Hypothalamus (tissue), 51 donors: ENCODE measurements at regions not wholly inside any gene's neighbourhood (a gene's known extent, or its start where the extent isn't known, plus 50 kb on each side); places are given as distances from the start of the nearest gene placed in this dataset.
"Not testable (repeated sequence)": the region's sequence is repeated elsewhere in the genome, so short reads cannot be mapped to it uniquely, and the experiment has no call there.

Source experiments
- DNase-seq, 51 donors: peaks; one replicate each; lab custom pipeline; 2025; lab: John Stamatoyannopoulos, UW

DNA sequence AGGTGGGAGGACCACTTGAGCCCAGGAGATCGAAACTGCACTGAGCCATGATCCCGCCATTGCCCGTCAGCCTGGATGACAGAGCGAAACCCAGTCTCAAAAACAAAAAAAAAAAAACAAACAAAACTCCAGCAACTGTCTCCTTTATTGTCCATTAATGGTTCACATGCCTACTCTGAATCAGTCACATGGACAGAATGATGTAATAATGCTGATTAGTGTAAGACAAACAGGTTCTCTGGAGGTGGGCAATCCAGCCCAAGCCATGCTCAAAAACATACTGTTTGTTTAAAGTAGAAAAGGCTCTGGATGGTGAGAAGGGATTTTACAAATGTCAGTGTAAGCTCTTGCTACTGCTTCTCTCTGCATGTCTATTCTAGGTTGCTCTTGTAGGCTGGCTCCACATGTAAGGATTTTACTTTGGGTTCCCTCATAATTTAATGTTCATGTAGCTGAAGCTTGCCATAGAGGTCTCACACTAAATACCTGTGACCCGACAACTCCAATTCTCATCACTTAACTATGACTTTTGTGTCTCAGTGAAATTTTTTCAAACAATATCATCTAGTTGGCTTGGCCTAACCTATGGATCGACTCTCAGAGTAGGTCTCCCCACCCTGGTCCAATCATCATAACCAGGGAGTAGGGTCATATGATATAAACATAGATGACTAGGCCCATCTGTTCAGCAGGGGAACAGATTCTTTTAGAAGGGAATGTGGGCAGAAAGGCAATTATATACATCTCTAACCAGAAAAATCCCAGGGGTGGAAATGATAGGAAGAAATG is 83.9 kb upstream of the SLC39A10 start:
- DNase-seq: no peak

DNA sequence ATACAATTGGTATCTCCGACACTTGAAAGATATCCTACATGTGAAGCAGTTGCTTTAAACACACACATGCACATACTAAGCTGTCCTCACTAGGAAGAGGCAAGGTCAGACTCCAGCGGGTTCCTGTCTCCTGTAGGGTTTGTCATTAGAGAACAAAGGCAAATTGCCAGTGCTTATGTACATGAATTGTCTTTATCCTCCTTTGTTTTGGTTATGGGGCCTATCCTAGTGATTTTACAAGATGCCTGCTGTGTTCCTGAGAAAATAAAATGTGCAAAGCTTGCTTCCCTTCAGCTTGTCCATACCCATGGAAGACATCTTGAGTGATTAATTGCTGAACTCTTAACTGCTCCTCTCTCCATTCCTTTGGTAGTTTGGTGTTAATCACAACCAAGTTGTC is 86.7 kb upstream of the SLC39A10 start:
- peak in 1 of 51 donors; percentile 13 for DNase-seq

DNA sequence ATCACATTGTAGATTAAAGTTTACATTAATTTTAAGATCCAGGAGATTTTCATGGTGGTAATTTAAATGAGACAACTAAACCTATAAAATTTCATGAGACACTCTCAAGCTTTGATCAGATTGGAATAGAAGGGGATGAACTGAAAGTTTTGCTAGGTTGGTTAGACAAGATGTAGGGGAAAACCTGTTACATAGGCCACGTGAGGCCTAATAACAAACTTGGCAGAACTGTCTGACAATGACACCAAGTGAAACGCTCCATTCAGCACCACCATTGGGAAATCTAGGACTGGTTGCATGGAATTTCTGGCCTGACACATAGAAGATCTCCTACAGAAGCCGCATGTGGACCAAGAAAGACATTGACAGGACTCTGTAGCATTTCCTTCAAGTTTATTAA is 87.8 kb upstream of the SLC39A10 start:
- DNase-seq: no peak

DNA sequence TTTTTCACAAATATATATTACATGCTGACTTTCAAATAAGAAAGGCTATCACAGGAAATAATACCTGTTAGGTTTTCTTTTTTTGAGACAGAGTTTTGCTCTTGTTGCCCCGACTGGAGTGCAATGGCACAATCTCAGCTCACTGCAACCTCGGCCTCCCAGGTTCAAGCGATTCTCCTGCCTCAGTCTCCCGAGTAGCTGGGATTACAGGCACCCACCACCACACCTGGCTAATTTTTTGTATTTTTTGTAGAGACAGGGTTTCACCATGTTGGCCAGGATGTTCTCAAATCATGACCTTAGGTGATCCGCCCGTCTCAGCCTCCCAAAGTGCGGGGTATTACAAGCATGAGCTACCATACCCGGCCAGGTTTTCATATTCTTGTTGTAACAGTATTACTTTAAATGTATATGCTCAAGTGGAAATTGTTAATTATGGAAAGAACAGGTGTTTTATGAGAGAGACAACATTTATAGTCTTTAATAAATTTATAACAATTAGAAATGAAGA is 92.3 kb upstream of the SLC39A10 start:
- DNase-seq: not testable (repeated sequence)

DNA sequence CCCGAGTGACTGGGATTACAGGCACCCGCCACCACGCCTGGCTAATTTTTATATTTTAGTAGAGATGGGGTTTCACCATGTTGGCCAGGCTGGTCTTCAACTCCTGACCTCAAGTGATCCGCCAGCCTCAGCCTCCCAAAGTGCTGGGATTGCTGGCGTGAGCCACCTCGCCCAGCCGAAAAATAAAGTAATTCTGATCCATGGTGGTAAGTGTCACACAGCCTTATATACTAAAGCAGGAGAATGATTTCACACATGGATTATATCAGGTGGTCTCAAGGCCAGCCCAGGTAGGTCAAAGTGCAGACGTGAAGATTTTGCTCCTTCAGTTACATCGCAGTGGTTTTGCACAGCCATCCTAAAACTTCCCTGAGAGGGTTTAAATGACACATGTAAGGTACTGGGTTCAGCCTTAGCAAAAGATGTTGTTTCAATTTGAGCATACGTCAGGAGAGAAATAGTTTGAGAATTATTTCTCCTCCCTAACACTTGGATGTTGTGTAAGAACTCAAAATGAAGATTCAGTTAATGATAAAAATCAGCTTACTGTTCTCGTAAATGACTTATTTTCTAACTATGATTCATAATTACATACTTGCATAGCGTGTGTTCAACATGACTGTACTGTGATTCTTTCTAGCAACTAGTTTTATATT is 93.0 kb upstream of the SLC39A10 start:
- DNase-seq: no peak

DNA sequence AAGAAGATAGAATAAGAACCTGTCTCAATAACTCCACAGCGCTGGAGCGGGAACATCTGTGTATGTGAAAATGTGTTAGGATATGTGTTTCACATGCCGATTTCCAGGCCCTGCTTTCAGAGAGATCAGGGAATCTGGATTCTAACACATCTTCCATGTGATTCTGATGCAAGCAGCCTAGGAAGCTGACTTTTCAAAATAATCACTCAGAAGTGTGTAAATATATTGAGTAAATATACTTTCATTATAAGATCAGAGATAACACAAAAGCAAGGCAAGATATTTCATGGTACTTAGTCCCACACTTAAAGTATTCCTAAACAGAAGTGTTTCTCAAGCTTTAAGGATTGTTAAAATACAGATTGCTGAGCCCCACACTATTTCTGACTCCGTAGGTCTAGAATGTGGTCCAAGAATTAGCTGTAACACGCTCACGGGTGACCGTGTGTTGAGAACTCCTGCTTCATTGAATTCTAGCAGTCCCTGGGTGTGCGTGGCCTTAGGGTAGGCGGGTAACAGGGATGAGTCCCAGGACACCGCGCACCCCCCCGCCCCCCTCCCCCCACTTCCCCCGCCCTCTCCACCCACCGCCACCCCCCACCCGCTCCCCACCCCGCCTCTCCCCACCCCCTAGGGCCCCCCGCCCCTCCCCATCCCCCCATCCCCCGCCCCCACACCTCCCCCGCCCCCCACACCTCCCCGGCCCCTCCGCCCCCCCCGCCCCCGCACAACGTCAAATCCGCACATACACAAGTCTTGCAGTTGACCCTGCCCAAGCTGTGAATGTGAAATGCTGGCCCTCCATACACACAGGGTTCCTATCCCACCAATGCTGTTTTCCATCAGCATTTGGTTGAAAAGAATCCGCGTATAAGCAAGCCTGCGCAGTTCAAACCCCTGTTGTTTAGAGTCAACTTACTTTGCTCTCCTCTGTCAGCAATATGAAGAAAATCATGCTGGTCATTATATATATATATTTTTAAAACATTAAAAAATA is 94.2 kb upstream of the SLC39A10 start:
- DNase-seq: no peak

DNA sequence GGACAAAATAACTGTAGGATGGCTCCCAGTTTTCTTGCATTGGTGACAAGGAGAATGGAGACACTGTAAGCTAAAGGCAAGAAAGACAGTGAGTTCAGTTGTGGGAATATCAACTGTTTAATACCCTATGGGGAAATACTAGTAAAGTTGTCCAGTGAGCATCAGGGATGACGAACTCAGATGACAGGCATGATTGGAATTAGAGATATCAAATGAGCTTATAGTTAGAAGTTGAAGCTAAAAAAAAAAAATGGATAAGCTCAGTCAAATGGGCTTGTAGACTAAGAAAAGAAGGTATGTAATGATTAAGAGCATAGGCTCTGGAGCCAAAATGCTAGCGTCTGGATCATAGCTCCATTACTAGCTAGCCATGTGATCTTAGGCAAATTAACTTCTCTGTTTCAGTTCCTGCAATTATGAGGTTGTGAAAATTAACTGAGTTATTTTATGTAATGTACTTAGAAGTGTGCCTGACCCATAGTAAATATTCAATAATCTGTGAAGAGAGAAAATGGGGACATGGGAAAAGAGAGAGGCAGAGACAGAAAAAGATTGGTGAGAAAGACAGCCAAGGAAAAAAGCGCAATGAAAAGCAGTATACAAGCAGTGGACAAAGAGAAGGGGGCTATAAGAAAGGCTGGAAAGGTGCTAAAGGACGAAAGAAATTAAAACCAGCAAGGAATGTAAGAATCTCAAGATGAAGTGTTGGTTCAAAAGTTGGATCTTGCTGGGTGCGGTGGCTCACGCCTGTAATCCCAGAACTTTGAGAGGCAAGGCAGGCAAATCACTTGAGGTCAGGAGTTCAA is 95.7 kb upstream of the SLC39A10 start:
- no peak for DNase-seq

DNA sequence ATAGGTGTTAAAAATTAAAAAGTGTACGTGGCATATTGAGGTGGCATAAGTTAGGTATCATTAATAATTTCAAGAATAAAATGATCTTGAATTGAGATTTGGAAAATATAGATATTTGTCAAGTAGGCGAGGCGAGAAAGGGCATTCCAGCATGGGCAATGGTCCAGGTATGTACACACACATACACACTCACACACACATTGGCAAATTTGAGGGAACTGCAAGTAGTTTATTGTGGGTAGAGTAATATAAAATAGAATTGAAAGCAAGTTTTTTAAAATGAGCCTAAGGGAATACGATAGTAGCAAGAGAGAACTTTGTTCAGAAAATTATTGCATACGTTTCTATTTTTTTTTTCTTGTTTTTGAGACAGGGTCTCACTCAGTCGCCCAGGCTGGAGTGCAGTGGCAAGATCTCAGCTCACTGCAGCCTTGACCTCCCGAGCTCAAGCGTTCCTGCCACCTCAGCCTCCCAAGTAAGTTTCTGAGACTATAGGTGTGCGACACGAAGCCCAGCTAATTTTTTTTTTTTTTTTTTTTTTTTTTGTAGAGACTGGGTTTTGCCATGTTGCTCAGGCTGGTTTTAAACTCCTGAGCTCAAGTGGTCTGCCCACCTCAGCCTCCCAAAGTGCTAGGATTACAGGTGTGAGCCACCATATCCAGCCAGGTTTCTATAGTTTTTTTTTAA is 96.7 kb upstream of the SLC39A10 start:
- DNase-seq: no peak

DNA sequence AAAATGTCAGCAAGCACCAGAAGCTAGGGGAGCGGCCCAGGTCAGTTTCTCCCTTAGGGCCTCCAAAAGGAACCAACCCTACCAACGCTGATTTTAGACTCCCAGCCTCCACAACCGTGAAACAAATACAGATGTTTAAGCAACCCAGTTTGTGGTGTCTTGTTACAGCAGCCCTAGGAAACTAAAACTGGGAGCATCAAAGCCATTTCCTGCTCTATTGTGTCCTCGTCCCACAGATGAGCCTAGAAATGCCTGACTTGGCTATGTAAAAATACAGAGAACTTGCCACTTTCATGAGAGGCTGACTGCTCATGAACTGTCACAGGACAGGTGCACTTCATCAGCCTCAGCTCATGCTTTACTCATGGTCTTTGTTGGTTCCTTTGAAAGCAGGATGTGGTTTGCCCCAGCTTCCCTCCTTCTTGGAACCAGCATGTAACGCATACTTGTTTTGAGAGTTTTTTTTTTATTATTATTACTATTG is 97.6 kb upstream of the SLC39A10 start:
- DNase-seq: peak in 1 of 51 donors; percentile 12

DNA sequence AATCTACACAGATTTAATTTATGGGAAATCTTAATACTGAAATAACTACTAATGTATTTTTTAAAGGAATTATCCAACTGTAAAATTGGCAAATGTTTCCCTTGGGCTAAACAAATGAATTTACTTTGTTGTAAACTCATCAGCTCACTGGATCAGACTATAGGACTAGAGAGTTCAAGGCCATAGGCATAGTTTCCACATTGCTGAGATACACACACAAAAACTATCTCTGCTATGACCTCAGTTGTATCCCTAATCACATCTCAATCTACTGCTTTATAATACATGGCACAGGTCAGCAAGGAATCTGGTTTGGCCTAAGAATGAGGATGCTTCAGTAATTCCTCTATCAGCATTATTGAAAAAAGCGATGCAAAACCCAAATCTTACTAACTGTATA is 101.1 kb upstream of the SLC39A10 start:
- no peak for DNase-seq

DNA sequence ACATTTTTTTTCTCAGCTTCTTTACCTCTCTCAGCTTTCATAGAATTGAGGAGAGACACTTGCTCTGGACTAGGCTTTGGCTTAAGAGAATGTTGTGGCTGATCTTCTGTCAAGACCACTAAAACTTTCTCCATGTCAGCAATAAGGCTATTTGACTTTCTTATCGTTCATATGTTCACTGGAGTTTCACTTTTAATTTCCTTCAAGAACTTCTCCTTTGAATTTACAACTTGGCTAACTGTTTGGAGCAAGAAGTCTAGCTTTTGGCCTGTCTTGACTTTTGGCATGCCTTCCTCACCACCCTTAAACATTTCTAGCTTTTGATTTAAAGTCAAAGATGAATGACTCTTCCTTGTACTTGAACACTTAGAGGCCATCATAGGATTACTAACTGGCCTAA is 104.4 kb upstream of the SLC39A10 start:
- DNase-seq: no peak

DNA sequence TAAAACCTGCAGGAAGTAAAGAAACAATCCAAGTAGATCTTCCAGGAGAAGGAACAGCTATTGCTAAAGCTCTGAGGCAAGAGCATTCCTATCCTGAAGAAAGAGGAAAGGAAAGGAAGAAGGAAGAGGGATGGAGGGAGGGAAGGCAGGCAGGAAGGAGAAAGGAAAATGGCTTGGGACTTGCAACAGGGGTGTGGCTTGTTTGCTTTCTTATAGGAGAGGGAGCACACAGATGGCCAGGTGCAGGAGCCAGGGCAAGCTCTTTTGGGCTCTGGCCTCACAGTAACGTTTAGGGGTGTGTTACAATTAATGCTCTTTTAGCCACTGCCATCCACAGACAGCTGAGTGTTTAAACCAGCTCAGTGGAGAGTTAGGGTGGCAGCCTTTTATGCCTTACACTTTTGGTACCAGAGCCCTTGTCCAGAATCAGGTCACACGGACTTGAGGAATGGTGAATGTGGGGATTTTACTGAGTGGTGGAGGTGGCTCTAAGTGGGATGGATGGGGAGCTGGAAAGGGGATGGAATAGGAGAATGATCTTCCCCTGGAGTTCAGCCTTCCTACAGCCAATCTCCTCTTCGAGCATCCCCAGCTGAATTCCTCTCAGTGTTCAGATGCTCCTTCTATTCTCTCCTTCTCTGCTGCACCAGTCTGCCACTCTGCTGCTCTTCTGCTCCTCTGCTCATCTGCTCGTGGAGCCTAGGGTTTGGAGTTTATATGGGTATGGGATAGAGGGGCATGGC is 108.7 kb upstream of the SLC39A10 start:
- no peak for DNase-seq

DNA sequence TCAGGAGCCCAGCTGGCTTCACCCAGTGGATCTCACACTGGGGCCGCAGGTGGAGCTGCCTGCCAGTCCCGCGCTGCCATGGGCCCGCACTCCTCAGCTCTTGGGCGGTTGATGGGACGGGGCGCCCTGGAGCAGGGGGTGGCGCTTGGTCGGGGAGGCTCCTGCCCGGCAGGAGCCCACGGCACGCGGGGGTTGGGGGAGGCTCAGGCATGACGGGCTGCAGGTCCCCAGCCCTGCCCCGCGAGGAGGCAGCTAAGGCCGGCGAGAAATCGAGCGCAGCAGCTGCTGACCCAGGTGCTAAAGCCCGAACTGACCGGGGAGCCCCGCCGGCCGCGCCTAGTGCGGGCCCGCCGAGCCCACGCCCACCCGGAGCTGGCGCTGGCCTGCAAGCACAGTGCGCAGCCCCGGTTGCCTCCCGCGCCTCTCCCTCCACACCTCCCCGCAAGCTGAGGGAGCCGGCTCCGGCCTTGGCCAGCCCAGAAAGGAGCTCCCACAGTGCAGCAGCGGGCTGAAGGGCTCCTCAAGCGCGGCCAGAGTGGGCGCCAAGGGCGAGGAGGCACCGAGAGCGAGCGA is 109.7 kb upstream of the SLC39A10 start:
- DNase-seq: not testable (repeated sequence)

DNA sequence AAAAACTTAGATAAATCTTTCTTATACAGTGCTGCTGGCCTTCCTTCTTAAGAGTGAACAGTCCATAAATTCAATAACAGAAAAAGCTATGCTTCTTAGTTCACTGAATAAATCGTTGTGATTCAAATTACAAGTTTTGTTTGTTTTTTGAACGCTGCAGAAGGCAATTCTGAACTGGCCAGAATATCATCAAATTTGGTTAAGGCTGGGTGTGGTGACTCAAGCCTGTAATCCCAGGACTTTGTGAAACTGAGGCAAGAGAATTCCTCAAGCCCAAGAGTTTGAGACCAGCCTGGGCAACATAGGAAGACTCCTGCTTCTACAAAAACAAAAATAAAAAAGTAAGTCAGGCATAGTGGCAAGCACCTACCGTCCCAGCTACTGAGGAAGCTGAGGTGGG is 111.2 kb upstream of the SLC39A10 start:
- DNase-seq: no peak

DNA sequence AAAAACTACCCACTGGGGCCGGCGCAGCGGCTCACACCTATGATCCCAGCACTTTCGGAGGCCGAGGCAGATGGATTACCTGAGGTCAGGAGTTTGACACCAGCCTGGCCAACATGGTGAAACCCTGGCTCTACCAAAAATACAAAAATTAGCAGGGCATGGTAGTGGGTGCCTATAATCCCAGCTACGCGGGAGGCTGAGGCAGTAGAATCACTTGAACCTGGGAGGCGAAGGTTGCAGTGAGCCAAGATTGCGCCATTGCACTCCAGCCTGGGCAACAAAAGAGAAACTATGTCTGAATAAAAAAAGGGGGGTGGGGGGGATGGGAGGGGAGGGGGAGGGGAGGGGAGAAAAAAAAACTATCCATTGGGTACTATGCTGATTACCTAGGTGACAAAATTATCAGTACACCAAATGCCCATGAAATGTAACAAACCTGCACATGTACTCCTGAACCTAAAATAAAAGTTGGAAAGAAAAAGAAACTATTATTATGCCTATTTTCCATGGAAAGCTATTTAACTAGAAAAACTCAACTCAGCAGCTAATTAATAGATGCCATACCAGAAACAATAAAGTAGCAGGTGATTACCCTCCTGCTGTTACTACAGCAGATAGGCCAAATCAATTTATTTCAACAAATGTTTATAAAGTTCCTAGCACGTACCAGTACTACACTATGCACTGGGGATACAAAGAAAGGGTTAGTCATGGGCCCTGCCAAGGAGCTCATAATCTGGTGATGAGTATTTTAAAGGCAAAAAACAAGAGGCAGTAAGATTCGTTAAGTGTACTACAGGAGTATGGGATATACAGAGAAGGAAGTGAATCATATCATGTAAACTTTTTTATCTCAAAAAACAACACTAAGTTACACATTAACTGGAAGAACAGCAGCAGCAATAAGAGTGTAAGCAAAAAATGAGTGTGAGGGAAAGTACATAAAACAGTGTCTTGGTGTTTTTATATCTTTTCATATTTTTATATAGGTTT is 112.8 kb upstream of the SLC39A10 start:
- no peak for DNase-seq

DNA sequence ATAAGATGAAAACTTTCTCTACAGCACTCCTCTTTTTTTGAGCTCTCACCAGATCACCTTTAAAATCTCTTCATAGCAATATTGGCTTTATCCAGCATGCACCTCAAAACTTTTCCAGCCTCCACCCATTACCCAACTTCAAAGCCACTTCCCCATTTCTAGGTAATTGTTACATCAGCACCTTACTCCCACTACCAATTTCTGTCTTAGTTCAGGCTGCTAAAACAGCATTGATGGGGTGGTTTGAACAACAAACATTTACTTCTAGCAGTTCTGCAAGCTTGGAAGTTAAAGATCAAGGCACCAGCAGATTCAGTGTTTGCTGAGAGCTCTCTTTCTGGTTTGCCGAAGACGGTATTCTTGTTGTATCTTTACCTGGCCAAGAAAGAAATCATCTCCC is 114.0 kb upstream of the SLC39A10 start:
- no peak for DNase-seq

DNA sequence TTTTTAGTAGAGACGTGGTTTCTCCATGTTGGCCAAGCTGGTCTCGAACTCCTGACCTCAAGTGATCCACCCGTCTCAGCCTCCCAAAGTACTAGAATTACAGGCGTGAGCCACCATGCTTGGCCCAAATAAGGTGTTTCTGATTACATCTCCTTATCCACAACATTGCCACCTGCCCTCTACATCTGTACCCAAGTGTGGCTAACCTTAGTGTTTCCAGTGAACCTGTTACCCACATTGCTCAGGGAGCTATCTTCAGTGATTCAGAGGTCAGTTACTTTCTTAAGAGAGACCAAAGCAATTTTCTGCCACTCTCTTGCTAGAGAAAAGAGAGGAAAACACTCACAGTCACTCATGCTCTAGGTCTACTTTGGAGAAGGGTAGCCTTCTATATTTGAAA is 115.0 kb upstream of the SLC39A10 start:
- no peak for DNase-seq
